NCI-H1105 treated with DMSO at 0.1 percent for 48 hours (cell line): ENCODE measurements at regions not wholly inside any gene's neighbourhood (a gene's known extent, or its start where the extent isn't known, plus 50 kb on each side); places are given as distances from the start of the nearest gene placed in this dataset.

Experiments
- DNase-seq: peaks from one replicate; lab custom pipeline; 2025; lab: John Stamatoyannopoulos, UW

- no peak for DNase-seq
These were observed 558.7 kb upstream of the VSTM2A start for GRCh38 chr7:53983480-53983879.

GRCh38 chr7:53984776-53985175 lies 557.4 kb upstream of the VSTM2A start:
- DNase-seq = no peak

GRCh38 chr7:53988376-53988775 lies 553.8 kb upstream of the VSTM2A start:
- DNase-seq = no peak

GRCh38 chr7:53993224-53993623 lies 549.0 kb upstream of the VSTM2A start:
- peak; percentile 63 for DNase-seq

GRCh38 chr7:53996876-53997275 lies 545.3 kb upstream of the VSTM2A start:
- no peak for DNase-seq

- no peak for DNase-seq
These were observed 527.4 kb upstream of the VSTM2A start for GRCh38 chr7:54014765-54015164.

- DNase-seq = no peak
These were observed 526.9 kb upstream of the VSTM2A start for GRCh38 chr7:54015251-54015650.

GRCh38 chr7:54037873-54038272 lies 504.3 kb upstream of the VSTM2A start:
- DNase-seq = no peak

- no peak for DNase-seq
These were observed 481.5 kb upstream of the VSTM2A start for GRCh38 chr7:54060643-54061042.

GRCh38 chr7:54066643-54067042 lies 475.5 kb upstream of the VSTM2A start:
- no peak for DNase-seq

- DNase-seq = no peak
These were observed 472.3 kb upstream of the VSTM2A start for GRCh38 chr7:54069843-54070242.

- DNase-seq = no peak
These were observed 469.5 kb upstream of the VSTM2A start for GRCh38 chr7:54072710-54073109.

GRCh38 chr7:54076616-54077015 lies 465.6 kb upstream of the VSTM2A start:
- no peak for DNase-seq

GRCh38 chr7:54080525-54080924 lies 461.6 kb upstream of the VSTM2A start:
- no peak for DNase-seq

- DNase-seq = no peak
These were observed 461.2 kb upstream of the VSTM2A start for GRCh38 chr7:54080971-54081370.

- no peak for DNase-seq
These were observed 457.8 kb upstream of the VSTM2A start for GRCh38 chr7:54084340-54084739.

- DNase-seq = no peak
These were observed 451.4 kb upstream of the VSTM2A start for GRCh38 chr7:54090652-54091213.

GRCh38 chr7:54091322-54091721 lies 450.9 kb upstream of the VSTM2A start:
- DNase-seq = no peak

- no peak for DNase-seq
These were observed 444.3 kb upstream of the VSTM2A start for GRCh38 chr7:54097886-54098285.

GRCh38 chr7:54109501-54109900 lies 432.7 kb upstream of the VSTM2A start:
- no peak for DNase-seq

- DNase-seq = no peak
These were observed 430.2 kb upstream of the VSTM2A start for GRCh38 chr7:54111814-54112511.

- no peak for DNase-seq
These were observed 429.6 kb upstream of the VSTM2A start for GRCh38 chr7:54112567-54112966.

GRCh38 chr7:54115028-54115763 lies 427.0 kb upstream of the VSTM2A start:
- DNase-seq = no peak
